Gastrocnemius medialis (tissue), 4 donors: ENCODE measurements at regions not wholly inside any gene's neighbourhood (a gene's known extent, or its start where the extent isn't known, plus 50 kb on each side); places are given as distances from the start of the nearest gene placed in this dataset.

Source experiments
- CTCF ChIP-seq, 5 experiments: fragments of 450-650 bp in 3 of 5; fragments of 200-600 bp in 2 of 5; sonication (generic) in 2 of 5; IDR thresholded peaks in 4 of 5; conservative IDR thresholded peaks in 1 of 5; 1 replicate in 4 of 5; 2 replicates in 1 of 5; pipeline ENCODE4 v1.5.1; 2016 to 2019; ENCODE audit warnings: antibody characterized with exemption in 5 of 5, mild to moderate bottlenecking in 3 of 5, moderate library complexity in 3 of 5
- POLR2A ChIP-seq, 2 donors: fragments of 450-650 bp; IDR thresholded peaks; one replicate each; pipeline ENCODE4 v1.6.1; 2017; ENCODE audit warnings: antibody characterized with exemption in 2 of 2, mild to moderate bottlenecking in 2 of 2, moderate library complexity in 2 of 2

- TF ChIP-seq CTCF (IDR thresholded peaks at IDR 0.05 in 4 of 5, conservative IDR thresholded peaks at IDR 0.05 in 1 of 5) (no peak), POLR2A (IDR thresholded peaks at IDR 0.05) (no peak)
Measured at GRCh38 chr2:60359569-60359968, 193.9 kb downstream of the BCL11A start.
